ENCODE measurements at regions not wholly inside any gene's neighbourhood (a gene's known extent, or its start where the extent isn't known, plus 50 kb on each side); places are given as distances from the start of the nearest gene placed in this dataset.

DNA sequence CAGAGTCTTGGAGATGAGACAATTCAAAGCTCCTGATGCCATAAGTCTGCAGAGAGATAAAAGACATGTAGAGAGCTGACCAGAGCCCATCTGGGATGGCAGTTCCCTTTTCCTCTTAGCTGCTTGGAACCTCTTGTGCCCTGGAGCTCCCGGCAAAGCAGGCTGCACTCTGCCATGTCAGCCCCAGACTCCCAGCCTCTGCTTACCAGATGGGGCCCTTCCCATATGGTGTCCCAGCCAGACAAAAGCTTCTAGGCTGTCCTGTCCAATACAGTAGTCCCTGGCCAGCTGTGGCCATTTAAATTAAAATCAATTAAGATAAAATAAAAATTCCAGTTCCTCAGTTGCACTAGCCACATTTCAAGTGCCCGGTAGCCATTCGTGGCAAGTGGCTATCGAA is 303.9 kb downstream of the TTC6 start:
- H3K9ac ChIP-seq (ENCODE audit: low read length): no peak overlapping the region
- H3K36me3 ChIP-seq (ENCODE audit: control insufficient read depth, insufficient read depth, low read length): no peaks in the 10 kb centered on the region
- H3K27me3 ChIP-seq (ENCODE audit: control insufficient read depth, insufficient read depth, low read length): no peaks in the 10 kb centered on the region
- no peaks in the 10 kb centered on the region for H3K4me1 ChIP-seq (ENCODE audit: control insufficient read depth, insufficient read depth, low read length)
- no peak overlapping the region for H3K4me3 ChIP-seq (ENCODE audit: low read length)
- H3K27ac ChIP-seq (ENCODE audit: low read depth, low read length): no peak overlapping the region

DNA sequence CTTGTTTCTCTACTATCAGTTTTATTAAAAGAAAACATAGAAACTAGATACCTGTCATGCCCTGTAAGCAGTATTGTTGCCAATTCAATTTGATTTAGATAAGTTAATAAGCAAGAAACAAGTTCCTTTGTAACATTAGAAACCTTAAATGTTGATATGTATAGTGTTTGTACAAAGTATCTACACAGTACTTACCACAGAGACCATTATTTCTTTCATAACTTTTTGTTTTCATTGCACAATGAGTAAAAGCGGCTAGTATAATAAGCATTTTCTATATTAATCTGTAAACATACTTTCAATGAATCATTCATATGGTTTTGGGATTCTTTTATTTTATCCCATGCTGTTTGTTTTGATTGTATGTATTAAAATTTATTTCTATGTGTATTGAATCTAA is 305.1 kb downstream of the TTC6 start:
- Histone ChIP-seq H3K27me3 (ENCODE audit: control insufficient read depth, insufficient read depth, low read length) (no peaks in the 10 kb centered on the region), H3K36me3 (ENCODE audit: control insufficient read depth, insufficient read depth, low read length) (no peaks in the 10 kb centered on the region), H3K27ac (ENCODE audit: low read depth, low read length) (no peak overlapping the region), H3K4me1 (ENCODE audit: control insufficient read depth, insufficient read depth, low read length) (no peaks in the 10 kb centered on the region), H3K4me3 (ENCODE audit: low read length) (no peak overlapping the region), H3K9ac (ENCODE audit: low read length) (no peak overlapping the region)

DNA sequence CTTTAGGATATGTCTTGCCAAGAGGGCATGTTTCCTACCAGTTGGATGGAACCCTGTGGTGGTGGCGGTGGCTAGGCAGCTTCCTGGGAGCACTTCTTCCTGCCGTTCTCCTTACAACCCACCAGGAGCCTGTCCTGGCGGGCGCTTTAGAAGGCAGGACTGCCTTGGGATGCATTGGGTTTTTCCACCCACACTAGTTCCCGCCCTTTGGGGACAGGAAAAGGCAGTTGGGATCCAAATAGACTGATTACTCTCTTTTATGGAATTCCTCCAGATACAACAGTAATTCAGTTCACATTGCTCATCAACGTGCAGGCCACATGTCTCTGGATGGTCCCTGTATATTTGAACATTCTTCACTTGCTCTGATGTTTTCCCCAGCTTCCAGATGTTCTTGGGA is 305.7 kb upstream of the SSTR1 start:
- no peaks in the 10 kb centered on the region for H3K36me3 ChIP-seq (ENCODE audit: control insufficient read depth, insufficient read depth, low read length)
- no peak overlapping the region for H3K27ac ChIP-seq (ENCODE audit: low read depth, low read length)
- no peak overlapping the region for H3K9ac ChIP-seq (ENCODE audit: low read length)
- no peaks in the 10 kb centered on the region for H3K27me3 ChIP-seq (ENCODE audit: control insufficient read depth, insufficient read depth, low read length)
- no peak overlapping the region for H3K4me3 ChIP-seq (ENCODE audit: low read length)
- H3K4me1 ChIP-seq (ENCODE audit: control insufficient read depth, insufficient read depth, low read length): no peaks in the 10 kb centered on the region

DNA sequence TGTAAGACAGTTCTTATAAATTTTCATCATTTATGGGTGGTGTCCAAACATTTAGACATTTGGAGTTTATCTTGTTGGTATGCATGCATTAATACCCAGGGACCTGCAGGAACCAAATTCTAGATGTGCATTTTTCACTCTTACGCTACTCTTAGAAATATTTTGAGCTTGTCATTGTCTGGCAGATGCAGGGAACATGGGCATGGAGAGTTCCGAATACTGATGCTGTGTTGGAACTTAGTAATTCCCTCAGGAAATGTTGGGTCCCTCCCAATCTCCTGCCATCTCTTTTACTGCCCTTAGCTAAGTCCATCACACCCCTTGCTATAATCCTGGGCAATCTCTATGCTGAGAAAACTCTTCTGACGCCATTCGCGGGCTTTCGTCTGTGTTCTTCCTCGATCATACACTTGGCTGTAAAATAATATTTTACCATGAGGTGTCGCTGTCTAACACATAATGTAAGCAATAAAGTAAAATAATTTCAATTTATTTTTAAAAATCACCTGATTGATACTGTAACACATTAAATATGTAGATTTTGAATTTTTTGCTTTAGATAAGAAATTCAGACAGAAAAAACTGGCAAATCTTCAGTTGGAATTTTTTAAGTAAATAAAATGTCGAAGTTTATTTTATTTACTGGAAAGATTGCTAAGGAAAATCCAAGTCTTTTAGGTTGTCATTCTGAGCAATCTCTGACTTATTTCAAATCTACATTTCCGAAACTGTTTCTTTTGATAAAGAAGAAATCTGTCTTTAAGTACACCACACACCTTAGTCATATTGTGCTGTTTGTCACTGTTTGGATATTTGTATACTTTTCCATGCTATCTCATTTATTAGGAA is 304.1 kb upstream of the SSTR1 start:
- H3K4me3 ChIP-seq (ENCODE audit: low read length): no peak overlapping the region
- no peak overlapping the region for H3K27ac ChIP-seq (ENCODE audit: low read depth, low read length)
- H3K9ac ChIP-seq (ENCODE audit: low read length): no peak overlapping the region

DNA sequence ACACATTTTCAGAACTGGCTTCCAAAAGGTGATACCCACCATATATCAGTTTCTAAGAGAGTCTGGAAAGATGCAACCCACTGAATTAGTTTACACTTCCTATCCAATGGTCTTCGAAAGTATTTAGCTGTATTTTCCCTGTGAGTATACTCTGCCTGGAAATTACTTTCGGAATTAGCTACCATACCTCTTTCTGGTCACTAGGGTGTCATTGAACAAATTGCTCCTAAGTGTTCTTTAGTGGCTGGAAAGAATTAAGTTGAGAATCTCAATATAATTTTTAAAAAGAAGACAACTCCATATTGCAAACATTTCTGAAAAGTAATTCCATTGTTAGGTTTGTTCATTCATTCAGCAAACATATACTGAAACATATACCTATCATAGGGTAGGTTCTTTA is 283.1 kb upstream of the SSTR1 start:
- no peak overlapping the region for H3K9ac ChIP-seq (ENCODE audit: low read length)
- no peaks in the 10 kb centered on the region for H3K27me3 ChIP-seq (ENCODE audit: control insufficient read depth, insufficient read depth, low read length)
- no peak overlapping the region for H3K27ac ChIP-seq (ENCODE audit: low read depth, low read length)
- H3K36me3 ChIP-seq (ENCODE audit: control insufficient read depth, insufficient read depth, low read length): no peaks in the 10 kb centered on the region
- no peak overlapping the region for H3K4me3 ChIP-seq (ENCODE audit: low read length)
- H3K4me1 ChIP-seq (ENCODE audit: control insufficient read depth, insufficient read depth, low read length): no peaks in the 10 kb centered on the region

More for the DNA sequence above, 304.1 kb upstream of the SSTR1 start:
- Histone ChIP-seq H3K36me3 (ENCODE audit: control insufficient read depth, insufficient read depth, low read length) (no peaks in the 10 kb centered on the region), H3K4me1 (ENCODE audit: control insufficient read depth, insufficient read depth, low read length) (no peaks in the 10 kb centered on the region), H3K27me3 (ENCODE audit: control insufficient read depth, insufficient read depth, low read length) (no peaks in the 10 kb centered on the region)

DNA sequence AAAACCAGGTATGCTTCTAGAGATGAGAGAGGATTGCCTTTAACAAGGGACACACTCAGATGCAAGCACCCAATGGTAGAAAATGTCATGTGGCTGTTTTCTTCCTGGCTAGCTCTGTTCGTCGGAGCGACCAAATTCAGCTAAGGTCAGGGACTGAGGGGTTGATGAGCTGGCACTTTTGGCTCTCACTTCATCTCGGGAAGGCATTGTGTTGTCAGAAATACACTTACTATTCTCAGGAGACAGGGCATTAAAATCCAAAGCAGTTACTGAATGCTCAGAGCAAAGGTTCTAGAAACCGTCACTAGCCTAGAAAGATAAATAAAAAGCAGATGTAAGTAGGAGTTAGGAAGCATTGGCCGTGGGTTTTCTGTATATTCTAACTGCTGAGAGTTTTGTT is 275.7 kb upstream of the SSTR1 start:
- no peak overlapping the region for H3K4me3 ChIP-seq (ENCODE audit: low read length)
- H3K36me3 ChIP-seq (ENCODE audit: control insufficient read depth, insufficient read depth, low read length): no peaks in the 10 kb centered on the region
- H3K27me3 ChIP-seq (ENCODE audit: control insufficient read depth, insufficient read depth, low read length): no peaks in the 10 kb centered on the region
- no peaks in the 10 kb centered on the region for H3K4me1 ChIP-seq (ENCODE audit: control insufficient read depth, insufficient read depth, low read length)
- no peak overlapping the region for H3K9ac ChIP-seq (ENCODE audit: low read length)
- no peak overlapping the region for H3K27ac ChIP-seq (ENCODE audit: low read depth, low read length)

DNA sequence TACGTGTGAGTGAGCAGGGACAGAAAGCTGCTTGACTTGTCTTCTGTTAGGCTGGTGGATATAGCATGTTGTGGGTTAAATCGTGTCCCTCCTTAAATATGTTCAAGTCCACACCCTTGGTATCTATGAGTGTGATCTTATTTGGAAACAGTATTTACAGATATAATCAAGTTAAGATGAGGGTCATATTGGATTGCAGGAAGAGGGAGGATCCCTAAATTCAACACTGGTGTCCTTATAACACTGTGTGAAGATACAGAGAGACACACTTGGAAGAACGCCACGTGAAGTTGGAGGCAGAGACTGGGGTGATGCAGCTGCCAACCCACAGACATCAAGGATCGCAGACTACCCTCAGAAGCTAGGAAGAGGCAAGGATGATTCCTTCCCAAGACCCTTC is 275.2 kb upstream of the SSTR1 start:
- Histone ChIP-seq H3K27me3 (ENCODE audit: control insufficient read depth, insufficient read depth, low read length) (no peaks in the 10 kb centered on the region), H3K9ac (ENCODE audit: low read length) (no peak overlapping the region), H3K4me1 (ENCODE audit: control insufficient read depth, insufficient read depth, low read length) (no peaks in the 10 kb centered on the region), H3K4me3 (ENCODE audit: low read length) (no peak overlapping the region), H3K27ac (ENCODE audit: low read depth, low read length) (no peak overlapping the region), H3K36me3 (ENCODE audit: control insufficient read depth, insufficient read depth, low read length) (no peaks in the 10 kb centered on the region)

DNA sequence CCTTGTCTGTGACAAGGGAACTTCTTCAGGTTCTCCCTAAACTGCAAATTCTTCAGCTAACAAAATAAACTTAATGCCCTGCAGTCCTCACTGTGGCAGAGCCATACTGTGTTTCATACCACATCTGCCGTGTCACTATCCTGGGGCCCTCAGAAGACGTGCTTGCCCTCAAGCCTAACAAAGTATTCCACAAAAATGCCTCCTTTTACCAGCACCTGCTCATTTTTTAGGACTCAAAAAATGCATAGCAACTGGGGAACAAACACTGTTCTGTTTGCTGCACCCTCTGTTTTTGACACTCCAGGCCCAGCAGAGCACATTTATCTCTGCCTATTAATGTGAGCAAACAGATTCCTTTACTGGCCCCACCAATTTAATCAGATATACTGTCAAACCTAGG is 270.7 kb upstream of the SSTR1 start:
- Histone ChIP-seq H3K36me3 (ENCODE audit: control insufficient read depth, insufficient read depth, low read length) (no peaks in the 10 kb centered on the region), H3K27me3 (ENCODE audit: control insufficient read depth, insufficient read depth, low read length) (no peaks in the 10 kb centered on the region), H3K4me1 (ENCODE audit: control insufficient read depth, insufficient read depth, low read length) (no peaks in the 10 kb centered on the region), H3K27ac (ENCODE audit: low read depth, low read length) (no peak overlapping the region), H3K9ac (ENCODE audit: low read length) (no peak overlapping the region), H3K4me3 (ENCODE audit: low read length) (no peak overlapping the region)

DNA sequence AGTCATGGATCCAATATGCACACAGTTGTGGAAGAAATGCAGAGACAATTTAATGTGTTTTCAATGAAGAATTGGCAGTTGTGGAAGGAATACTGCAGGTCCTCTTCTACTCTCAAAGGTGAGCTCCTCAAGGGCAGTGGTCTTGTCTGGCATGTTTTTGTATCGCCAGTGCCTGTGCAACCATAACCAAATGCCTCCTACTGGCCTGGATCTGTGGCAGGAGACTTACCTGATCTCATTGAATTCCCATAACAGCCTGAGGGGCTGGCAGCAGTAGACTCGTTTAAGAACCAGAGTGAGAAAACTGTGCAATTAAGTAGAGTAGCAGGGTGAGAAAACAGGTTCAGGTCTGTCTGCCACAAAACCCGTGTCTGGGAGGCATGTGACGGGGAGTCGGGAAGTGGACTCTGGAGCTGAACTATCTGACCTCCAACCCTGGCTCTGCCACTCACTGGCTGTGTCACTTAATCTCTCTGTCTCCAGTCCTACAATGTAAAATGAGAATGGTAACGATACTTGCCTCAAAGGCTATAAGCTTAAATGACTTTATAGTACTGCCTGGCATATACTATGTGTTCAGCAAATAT is 268.2 kb upstream of the SSTR1 start:
- H3K27me3 ChIP-seq (ENCODE audit: control insufficient read depth, insufficient read depth, low read length): no peaks in the 10 kb centered on the region
- H3K36me3 ChIP-seq (ENCODE audit: control insufficient read depth, insufficient read depth, low read length): no peaks in the 10 kb centered on the region
- H3K4me1 ChIP-seq (ENCODE audit: control insufficient read depth, insufficient read depth, low read length): no peaks in the 10 kb centered on the region
- H3K4me3 ChIP-seq (ENCODE audit: low read length): no peak overlapping the region
- H3K9ac ChIP-seq (ENCODE audit: low read length): no peak overlapping the region
- no peak overlapping the region for H3K27ac ChIP-seq (ENCODE audit: low read depth, low read length)

DNA sequence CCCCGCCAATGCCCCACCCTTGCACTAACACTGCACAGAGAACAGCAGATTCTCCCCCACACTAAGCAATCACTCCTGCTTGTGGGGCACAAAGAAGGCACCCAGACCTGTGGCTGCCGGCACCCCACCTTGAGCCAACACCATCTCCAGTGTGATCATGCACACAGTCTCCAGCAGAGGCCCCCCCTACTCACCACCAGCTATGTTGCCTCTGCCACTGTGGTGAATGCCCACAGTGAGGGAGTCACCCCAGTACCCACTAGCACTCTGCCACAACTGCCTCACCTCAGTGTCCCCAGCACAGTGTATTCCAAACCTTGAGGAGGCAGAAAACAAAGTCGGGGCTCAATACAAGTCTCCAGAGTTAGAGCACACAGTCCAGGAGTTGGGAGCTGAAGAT is 261.7 kb upstream of the SSTR1 start:
- H3K36me3 ChIP-seq (ENCODE audit: control insufficient read depth, insufficient read depth, low read length): no peaks in the 10 kb centered on the region
- no peaks in the 10 kb centered on the region for H3K4me1 ChIP-seq (ENCODE audit: control insufficient read depth, insufficient read depth, low read length)
- no peak overlapping the region for H3K4me3 ChIP-seq (ENCODE audit: low read length)
- no peak overlapping the region for H3K27ac ChIP-seq (ENCODE audit: low read depth, low read length)
- no peak overlapping the region for H3K9ac ChIP-seq (ENCODE audit: low read length)
- no peaks in the 10 kb centered on the region for H3K27me3 ChIP-seq (ENCODE audit: control insufficient read depth, insufficient read depth, low read length)

DNA sequence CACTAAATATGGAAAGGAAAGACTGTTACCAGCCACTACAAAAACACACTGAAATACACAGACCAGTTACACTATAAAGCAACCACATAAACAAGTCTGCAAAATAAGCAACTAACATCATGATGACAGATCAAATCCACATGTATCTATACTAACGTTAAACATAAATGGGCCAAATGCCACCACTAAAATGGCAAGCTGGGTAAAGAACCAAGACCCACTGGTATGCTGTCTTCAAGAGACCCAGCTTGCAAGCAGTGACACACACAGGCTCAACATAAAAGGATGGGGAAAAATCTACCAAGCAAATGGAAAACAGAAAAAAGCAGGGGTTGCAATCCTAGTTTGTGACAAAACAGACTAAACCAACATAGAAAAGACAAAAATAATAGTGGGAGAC is 260.9 kb upstream of the SSTR1 start:
- Histone ChIP-seq H3K27me3 (ENCODE audit: control insufficient read depth, insufficient read depth, low read length) (no peaks in the 10 kb centered on the region), H3K4me3 (ENCODE audit: low read length) (no peak overlapping the region)

DNA sequence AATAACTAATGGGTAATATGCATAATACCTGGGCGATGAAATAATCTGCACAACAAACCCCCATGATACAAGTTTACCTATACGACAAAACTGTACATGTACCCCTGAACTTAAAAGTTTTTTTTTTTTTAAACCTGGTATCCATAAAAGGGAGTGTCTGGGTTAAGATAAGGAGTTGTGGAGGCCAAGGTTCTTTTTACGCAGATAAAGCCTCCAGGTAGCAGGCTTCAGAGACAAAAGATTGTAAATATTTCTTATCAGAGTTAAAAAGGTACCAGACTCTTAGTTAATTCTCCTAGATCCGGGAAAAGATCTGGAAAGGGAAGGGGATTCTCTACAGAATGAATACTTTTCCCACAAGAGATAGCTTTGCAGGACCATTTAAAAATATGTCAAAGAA is 259.4 kb upstream of the SSTR1 start:
- Histone ChIP-seq H3K36me3 (ENCODE audit: control insufficient read depth, insufficient read depth, low read length) (no peaks in the 10 kb centered on the region), H3K9ac (ENCODE audit: low read length) (no peak overlapping the region), H3K4me1 (ENCODE audit: control insufficient read depth, insufficient read depth, low read length) (no peaks in the 10 kb centered on the region), H3K27me3 (ENCODE audit: control insufficient read depth, insufficient read depth, low read length) (no peaks in the 10 kb centered on the region), H3K4me3 (ENCODE audit: low read length) (no peak overlapping the region), H3K27ac (ENCODE audit: low read depth, low read length) (no peak overlapping the region)

More for the DNA sequence above, 260.9 kb upstream of the SSTR1 start:
- Histone ChIP-seq H3K27ac (ENCODE audit: low read depth, low read length) (no peak overlapping the region), H3K4me1 (ENCODE audit: control insufficient read depth, insufficient read depth, low read length) (no peaks in the 10 kb centered on the region), H3K9ac (ENCODE audit: low read length) (no peak overlapping the region), H3K36me3 (ENCODE audit: control insufficient read depth, insufficient read depth, low read length) (no peaks in the 10 kb centered on the region)

DNA sequence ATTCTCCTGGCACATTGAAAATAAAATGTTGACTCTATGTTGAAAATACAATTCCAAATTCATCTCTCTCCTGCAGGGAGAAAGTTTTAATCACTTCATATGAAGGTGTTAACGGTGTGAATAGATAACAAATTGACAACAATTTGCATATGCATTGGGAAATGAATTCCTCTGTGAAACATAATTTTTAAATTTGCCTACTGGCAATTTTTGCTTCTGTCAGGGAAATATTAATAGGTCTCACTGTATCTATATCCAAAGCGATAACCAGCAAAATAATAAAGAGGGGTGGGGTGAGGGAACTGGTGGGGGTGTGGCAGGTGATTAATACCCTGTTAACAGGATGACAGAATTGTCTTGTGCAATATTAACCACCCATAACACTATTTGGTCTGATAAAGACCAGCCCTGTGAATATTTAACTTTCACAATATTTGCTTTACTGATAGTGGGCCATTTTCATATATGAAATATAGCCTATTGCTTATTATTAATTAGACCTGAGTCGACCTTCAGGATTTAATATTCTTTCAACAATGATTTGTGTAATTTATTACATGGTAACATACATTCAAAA is 239.0 kb upstream of the SSTR1 start:
- H3K27ac ChIP-seq (ENCODE audit: low read depth, low read length): no peak overlapping the region

More for the DNA sequence above, 239.0 kb upstream of the SSTR1 start:
- Histone ChIP-seq H3K9ac (ENCODE audit: low read length) (no peak overlapping the region), H3K27me3 (ENCODE audit: control insufficient read depth, insufficient read depth, low read length) (no peaks in the 10 kb centered on the region), H3K4me3 (ENCODE audit: low read length) (no peak overlapping the region), H3K4me1 (ENCODE audit: control insufficient read depth, insufficient read depth, low read length) (no peaks in the 10 kb centered on the region), H3K36me3 (ENCODE audit: control insufficient read depth, insufficient read depth, low read length) (no peaks in the 10 kb centered on the region)

Measured in rectal smooth muscle tissue (tissue), 1 donor.